Stimulated activated naive CD8-positive, alpha-beta T cell treated with anti-CD3 and anti-CD28 coated beads, Interleukin-15, Interleukin-2, amounts not matched to agents 100 ng/mL and 50 ng/mL, for 24 hours (primary cell): ENCODE measurements at regions not wholly inside any gene's neighbourhood (a gene's known extent, or its start where the extent isn't known, plus 50 kb on each side); places are given as distances from the start of the nearest gene placed in this dataset.

Source experiments
- H3K27ac Mint-ChIP-seq: one replicate; pipeline ENCODE4 v1.8.0; 2021; ENCODE audit warnings: mild to moderate bottlenecking, mixed read lengths
- H3K27me3 Mint-ChIP-seq: one replicate; pipeline ENCODE4 v1.8.0; 2021; ENCODE audit warnings: mixed read lengths
- H3K36me3 Mint-ChIP-seq: one replicate; pipeline ENCODE4 v1.8.0; 2021; ENCODE audit warnings: low read depth, mixed read lengths
- H3K4me1 Mint-ChIP-seq: one replicate; pipeline ENCODE4 v1.8.0; 2021; ENCODE audit warnings: low read depth, mixed read lengths
- H3K4me3 Mint-ChIP-seq: one replicate; pipeline ENCODE4 v1.8.0; 2021; ENCODE audit warnings: mild to moderate bottlenecking, mixed read lengths
- H3K9me3 Mint-ChIP-seq: one replicate; pipeline ENCODE4 v1.8.0; 2021; ENCODE audit warnings: mixed read lengths

DNA sequence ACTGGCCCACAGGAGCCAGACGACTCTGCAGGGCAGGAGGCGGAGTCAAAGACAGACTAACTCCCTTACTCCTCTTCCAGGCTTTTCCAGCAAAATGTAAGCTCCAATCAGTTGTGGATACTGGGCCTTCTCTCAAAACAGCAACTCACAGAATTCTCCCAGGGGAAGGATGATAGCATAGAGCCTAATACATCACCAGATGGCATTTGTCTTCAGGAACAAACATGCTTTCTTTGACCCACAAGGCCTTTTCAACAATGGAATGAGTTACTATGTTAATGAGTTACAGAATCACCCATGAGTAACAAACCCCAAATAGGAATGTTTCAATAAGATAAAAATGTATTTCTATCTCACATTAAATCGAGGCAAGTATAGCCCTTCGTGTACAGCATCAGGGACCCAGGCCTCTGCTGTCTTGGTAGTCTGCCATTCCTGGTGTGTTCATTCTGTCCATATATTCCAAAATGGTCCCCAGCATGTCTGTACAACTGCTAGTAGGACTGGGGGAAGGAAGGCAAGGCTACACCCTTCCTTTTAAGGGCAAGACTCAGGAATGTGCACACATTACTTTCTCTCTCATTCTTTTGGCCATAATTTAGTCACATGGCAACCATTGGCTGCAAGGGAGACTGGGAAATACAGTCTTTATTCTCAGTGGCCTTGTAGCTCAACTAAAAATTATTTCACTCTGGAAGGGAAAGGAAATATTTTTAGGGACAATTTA lies 76.4 kb downstream of the BOD1L2 start:
- Mint-ChIP-seq H3K9me3 (no peaks in the 10 kb centered on the region), H3K36me3 (no peaks in the 10 kb centered on the region), H3K4me3 (no peak overlapping the region), H3K4me1 (no peaks in the 10 kb centered on the region), H3K27me3 (peaks cover 8% of the 10 kb centered on the region), H3K27ac (no peak overlapping the region)

DNA sequence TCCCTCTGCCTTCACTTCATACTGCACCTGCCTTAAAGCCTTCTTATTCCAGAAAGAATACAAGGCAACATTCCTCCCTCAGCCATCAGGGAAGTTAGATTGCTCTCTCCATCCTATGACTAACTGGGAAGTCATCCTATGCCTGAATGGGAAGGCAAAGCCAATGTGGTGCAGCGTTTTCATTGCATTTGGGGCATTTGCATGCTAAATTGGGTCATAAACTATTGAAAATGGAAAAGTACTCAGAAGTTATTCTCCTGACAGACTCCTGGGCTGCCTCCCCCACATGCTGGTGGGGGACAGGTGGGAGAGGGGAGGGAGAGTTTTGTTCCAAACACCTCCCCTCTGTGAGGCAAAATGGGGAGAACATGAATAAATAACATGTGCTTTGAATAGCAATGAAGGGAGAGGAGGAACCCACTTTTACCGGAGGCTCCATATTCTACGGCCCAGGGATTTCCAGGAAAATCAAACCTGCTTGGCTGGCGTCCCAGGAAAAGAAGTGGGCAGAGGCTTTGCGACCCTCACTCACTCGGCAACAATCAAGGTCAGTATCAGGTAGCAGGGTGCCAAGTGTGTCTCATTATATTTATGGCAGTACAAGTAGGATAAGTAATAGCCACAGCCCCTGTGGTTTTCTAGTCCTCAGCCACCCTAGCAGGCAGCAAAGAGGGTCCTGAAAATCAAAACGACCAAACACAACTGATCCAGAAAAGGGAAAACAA lies 84.1 kb downstream of the BOD1L2 start:
- no peaks in the 10 kb centered on the region for H3K36me3 Mint-ChIP-seq
- no peaks in the 10 kb centered on the region for H3K9me3 Mint-ChIP-seq
- H3K27ac Mint-ChIP-seq: no peak overlapping the region
- no peak overlapping the region for H3K4me3 Mint-ChIP-seq
- H3K27me3 Mint-ChIP-seq: peaks cover 4% of the 10 kb centered on the region
- H3K4me1 Mint-ChIP-seq: no peaks in the 10 kb centered on the region

DNA sequence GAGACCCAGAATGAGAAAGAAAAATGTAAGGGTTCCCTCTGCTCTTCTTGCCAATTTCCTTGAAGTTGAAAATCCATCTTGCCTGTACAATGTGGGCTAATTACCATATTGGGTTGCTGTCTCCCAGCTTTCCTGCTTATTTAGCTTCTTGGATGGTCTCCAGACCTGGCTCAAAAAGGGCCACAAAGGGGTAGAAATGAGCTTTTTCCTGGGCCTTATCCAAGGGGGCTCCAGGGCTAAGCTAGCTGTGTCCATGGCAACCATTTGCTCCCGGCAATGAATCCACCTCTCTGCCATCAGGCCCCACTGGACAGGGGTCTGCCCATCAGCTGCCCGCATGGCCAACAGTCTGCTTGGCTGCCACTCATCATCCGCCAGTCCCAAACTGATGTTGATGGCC lies 85.0 kb downstream of the BOD1L2 start:
- Mint-ChIP-seq H3K9me3 (no peaks in the 10 kb centered on the region), H3K27ac (no peak overlapping the region), H3K27me3 (no peaks in the 10 kb centered on the region), H3K36me3 (no peaks in the 10 kb centered on the region), H3K4me3 (no peak overlapping the region), H3K4me1 (no peaks in the 10 kb centered on the region)

DNA sequence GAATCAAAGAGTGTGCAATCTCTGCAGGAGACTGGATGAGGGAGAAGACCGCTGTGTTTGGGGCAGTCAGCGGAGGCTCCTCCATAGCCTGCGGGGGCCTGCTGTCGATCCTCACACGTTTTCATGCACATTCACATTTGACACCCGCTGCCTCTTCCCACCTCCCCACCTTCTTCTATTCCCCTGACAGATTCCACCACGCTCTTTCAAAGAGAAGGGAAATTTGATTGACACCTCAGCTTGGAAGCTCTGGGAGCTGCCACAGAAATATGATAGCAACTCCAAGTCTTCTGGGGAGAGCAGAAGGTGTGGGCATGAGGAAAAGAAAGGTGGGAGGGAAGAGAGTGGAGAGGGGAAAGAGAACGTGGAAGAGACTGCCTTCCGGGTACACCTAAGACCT lies 87.5 kb downstream of the BOD1L2 start:
- Mint-ChIP-seq H3K4me3 (no peak overlapping the region), H3K27ac (no peak overlapping the region), H3K4me1 (no peaks in the 10 kb centered on the region), H3K27me3 (no peaks in the 10 kb centered on the region), H3K9me3 (no peaks in the 10 kb centered on the region), H3K36me3 (no peaks in the 10 kb centered on the region)

DNA sequence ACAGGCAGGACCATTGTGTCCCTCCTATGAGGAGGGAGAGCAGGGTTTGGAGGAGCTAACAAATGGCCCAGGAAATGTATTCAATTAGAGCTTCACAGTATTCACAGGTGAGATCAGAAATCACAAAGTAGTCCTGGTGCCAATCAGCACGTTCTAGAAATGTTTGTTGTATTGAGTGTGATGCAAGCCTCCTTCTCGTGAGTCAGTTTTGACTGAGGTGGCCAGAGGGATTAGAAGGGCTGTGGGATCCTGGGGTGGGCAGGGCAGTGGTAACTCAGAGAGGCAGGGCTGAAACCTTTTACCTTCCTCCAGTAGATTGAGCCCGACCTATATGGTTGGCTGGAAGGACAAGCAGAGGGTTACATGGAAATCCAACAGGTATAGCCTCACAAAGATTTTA lies 95.0 kb downstream of the BOD1L2 start:
- H3K36me3 Mint-ChIP-seq: no peaks in the 10 kb centered on the region
- no peak overlapping the region for H3K27ac Mint-ChIP-seq
- H3K9me3 Mint-ChIP-seq: peaks cover 3% of the 10 kb centered on the region
- no peaks in the 10 kb centered on the region for H3K4me1 Mint-ChIP-seq
- H3K4me3 Mint-ChIP-seq: no peak overlapping the region
- H3K27me3 Mint-ChIP-seq: no peaks in the 10 kb centered on the region

DNA sequence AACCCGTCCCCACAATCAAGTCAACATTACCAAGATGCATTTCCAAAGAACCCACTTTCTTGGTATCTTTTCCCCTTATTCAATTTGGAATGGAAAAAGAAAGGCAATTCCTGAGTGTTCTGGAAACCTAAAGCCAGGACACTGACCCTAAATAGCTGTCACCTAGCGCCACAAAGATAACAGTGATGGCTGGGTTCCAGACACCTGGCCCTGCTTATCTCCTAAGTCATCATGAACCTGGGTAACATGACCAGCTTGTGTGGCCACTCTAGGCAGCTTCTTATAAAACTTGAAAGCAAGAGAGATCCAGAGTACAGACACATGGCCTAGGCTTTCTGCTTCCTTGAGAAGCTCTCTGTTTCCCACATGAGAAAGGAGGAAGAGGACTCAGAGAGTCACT lies 95.4 kb downstream of the BOD1L2 start:
- H3K27ac Mint-ChIP-seq: no peak overlapping the region
- H3K9me3 Mint-ChIP-seq: peaks cover 3% of the 10 kb centered on the region
- H3K4me3 Mint-ChIP-seq: no peak overlapping the region
- no peaks in the 10 kb centered on the region for H3K4me1 Mint-ChIP-seq
- H3K27me3 Mint-ChIP-seq: no peaks in the 10 kb centered on the region
- no peaks in the 10 kb centered on the region for H3K36me3 Mint-ChIP-seq

DNA sequence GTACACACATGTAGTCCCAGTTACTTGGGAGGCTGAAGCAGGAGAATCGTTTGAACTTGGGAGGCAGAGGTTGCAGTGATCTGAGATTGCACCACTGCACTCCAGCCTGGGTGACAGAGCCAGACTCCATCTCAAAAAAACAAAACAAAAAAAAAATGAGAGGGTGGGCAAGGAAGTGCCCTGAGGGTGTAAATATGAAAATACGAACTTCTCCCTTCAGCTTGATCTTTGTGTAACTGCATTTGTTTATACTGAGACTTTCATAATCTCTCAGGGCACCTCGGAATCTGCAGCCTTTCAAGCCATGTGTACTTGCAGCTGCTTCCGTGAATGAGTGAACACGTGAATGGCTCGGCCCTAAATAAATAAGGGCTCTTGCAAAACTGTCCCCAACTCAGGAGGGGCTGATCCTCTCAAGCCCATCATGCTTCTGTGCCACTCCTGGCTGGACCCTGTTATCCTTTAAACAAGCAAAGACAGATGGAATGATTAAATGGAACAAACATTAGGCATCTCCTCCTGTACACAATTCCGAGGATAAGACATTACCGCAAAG lies 96.8 kb downstream of the BOD1L2 start:
- H3K4me3 Mint-ChIP-seq: no peak overlapping the region
- H3K27me3 Mint-ChIP-seq: no peaks in the 10 kb centered on the region
- peaks cover 3% of the 10 kb centered on the region for H3K9me3 Mint-ChIP-seq
- no peaks in the 10 kb centered on the region for H3K4me1 Mint-ChIP-seq
- no peak overlapping the region for H3K27ac Mint-ChIP-seq
- H3K36me3 Mint-ChIP-seq: no peaks in the 10 kb centered on the region

DNA sequence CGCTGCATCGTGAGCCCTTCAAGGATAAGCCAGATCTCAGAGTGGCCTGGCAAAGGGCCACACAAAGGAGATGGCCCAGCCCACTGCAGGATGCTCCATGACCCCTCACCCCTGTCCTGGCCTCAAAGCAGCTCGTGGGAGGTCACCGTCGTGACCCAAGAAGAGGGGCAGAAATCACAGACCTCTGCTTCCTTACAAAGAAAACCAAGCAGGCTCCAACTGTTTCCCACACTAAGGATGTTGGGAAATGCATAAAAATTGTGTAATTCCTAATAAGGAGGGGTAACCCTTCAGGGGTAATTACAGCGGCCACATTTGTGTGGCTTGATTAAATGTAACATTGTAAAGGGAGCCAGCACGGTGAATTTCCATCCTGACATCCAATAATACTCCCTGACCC lies 102.3 kb downstream of the BOD1L2 start:
- no peaks in the 10 kb centered on the region for H3K4me1 Mint-ChIP-seq
- no peaks in the 10 kb centered on the region for H3K9me3 Mint-ChIP-seq
- H3K4me3 Mint-ChIP-seq: no peak overlapping the region
- no peaks in the 10 kb centered on the region for H3K36me3 Mint-ChIP-seq
- no peak overlapping the region for H3K27ac Mint-ChIP-seq
- peaks cover 8% of the 10 kb centered on the region for H3K27me3 Mint-ChIP-seq

DNA sequence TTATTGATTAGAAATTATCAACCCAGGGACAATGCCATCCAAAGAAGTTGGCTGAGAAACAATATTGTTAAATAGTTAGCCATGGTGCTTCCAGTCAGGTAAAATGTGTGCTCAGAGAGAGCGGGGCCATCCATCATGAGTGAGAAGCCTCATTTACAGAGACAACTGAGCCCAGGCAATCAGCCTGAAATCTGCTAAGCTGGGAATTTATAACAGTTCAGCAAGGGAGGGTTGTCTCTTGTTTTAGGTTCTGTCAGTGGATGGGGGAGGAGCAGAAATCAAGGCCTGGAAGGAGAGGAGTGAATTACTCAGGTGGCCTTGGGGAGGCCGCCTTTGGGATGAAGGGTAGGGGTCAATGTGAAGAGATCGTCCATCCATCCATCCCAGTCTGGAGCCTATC lies 102.5 kb upstream of the ST8SIA3 start:
- H3K4me1 Mint-ChIP-seq: no peaks in the 10 kb centered on the region
- no peak overlapping the region for H3K27ac Mint-ChIP-seq
- no peak overlapping the region for H3K4me3 Mint-ChIP-seq
- no peaks in the 10 kb centered on the region for H3K9me3 Mint-ChIP-seq
- peaks cover 8% of the 10 kb centered on the region for H3K27me3 Mint-ChIP-seq
- H3K36me3 Mint-ChIP-seq: no peaks in the 10 kb centered on the region

DNA sequence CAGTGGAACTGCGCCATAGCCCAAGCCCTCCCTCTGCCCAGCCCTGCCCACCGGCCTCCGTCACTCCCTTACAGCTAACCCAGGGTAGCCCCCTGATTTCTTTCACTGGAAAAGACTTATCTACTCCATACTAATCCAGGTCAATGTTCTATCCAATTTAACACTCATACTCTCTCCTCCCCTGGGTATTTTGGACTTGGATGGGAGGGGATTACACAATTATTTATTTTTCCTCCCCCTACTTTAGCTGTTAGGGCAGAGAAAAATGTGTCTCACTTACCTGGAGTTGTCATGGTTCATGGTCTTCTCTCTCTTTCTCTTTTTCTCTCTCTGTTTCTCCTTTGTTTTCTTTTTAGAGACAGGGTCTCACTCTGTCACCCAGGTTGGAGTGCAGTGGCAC lies 100.6 kb upstream of the ST8SIA3 start:
- no peaks in the 10 kb centered on the region for H3K36me3 Mint-ChIP-seq
- no peak overlapping the region for H3K27ac Mint-ChIP-seq
- H3K27me3 Mint-ChIP-seq: peaks cover 8% of the 10 kb centered on the region
- no peaks in the 10 kb centered on the region for H3K9me3 Mint-ChIP-seq
- no peak overlapping the region for H3K4me3 Mint-ChIP-seq
- H3K4me1 Mint-ChIP-seq: no peaks in the 10 kb centered on the region

DNA sequence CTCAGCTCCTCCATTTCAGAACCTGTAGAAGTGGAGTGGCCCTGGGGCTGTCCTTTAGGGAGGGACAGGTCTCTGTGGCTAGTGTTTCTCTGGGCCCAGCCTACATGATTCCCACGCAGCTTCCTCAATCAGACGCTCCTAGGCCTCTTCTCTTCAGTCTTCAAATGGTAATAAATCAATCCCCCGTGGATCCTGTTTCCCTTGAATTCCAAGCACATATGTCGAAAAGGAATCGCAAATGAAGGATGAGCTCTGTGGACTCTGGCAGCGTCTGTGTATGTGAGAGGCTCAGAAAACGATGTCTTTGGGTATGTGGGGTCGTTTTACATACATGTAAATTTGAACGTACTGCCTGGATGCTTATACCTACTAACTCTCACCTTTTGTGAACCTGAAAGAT lies 98.5 kb upstream of the ST8SIA3 start:
- Mint-ChIP-seq H3K27ac (no peak overlapping the region), H3K27me3 (peaks cover 8% of the 10 kb centered on the region), H3K4me3 (no peak overlapping the region), H3K36me3 (no peaks in the 10 kb centered on the region), H3K9me3 (no peaks in the 10 kb centered on the region), H3K4me1 (no peaks in the 10 kb centered on the region)

DNA sequence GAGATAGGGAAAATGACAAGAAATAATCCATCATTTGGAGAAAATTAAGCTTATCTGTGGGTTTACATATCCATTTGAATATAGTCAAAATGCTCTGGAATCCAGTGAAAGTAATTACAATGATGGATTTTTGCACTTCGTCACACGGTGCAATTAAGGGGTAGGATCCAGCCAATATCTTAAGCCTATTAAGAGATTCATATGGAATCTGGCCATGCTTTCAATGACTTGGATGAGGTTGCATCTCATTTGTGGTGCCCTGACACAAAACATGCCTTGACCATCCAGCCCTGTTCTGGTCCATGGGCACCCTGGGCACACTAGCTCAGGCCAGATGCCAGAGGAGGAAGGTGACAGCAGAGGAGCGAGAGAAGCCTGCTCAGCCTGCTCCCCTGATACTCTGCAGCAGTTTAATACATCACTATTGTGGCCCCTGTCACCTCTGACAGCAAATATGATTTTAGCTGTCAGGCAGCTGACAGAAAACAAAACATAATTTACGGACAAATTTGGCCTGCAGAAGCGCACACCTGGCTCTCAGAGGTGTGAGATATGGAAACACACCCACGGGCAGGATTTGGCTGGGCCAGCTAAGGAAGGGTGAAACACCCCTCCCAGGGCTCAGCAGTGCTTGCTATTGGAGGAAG lies 94.1 kb upstream of the ST8SIA3 start:
- Mint-ChIP-seq H3K27me3 (peaks cover 4% of the 10 kb centered on the region), H3K27ac (no peak overlapping the region), H3K4me3 (no peak overlapping the region), H3K4me1 (no peaks in the 10 kb centered on the region), H3K36me3 (no peaks in the 10 kb centered on the region), H3K9me3 (no peaks in the 10 kb centered on the region)

DNA sequence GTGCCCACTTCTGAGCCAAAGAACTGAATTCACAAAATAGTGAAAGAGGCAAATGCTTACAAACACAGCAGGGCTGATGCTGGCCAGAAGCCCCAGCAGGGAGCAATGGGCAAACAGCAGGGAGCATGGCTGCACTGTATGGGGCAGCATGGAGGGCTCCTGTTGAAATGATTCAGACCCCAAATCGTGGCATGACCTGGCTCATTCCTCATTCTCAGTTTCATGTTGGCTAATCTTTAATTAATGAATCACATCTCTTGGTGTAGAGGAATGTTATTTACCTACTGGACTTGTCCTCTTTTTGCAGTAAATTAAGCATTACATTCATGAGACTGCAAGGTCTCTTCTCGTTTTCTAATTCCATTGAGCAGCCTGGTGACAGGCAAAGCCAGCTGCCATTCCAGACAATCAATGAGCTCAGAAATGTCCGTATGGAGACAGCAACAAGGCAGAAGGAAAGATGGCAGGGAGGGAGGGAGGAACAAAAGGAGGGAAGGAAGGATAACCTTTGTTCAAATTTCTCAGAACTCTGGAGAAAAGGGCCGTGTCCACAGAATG lies 84.9 kb upstream of the ST8SIA3 start:
- no peaks in the 10 kb centered on the region for H3K4me1 Mint-ChIP-seq
- peaks cover 3% of the 10 kb centered on the region for H3K9me3 Mint-ChIP-seq
- peaks cover 9% of the 10 kb centered on the region for H3K27me3 Mint-ChIP-seq
- no peaks in the 10 kb centered on the region for H3K36me3 Mint-ChIP-seq
- H3K4me3 Mint-ChIP-seq: no peak overlapping the region
- H3K27ac Mint-ChIP-seq: no peak overlapping the region

DNA sequence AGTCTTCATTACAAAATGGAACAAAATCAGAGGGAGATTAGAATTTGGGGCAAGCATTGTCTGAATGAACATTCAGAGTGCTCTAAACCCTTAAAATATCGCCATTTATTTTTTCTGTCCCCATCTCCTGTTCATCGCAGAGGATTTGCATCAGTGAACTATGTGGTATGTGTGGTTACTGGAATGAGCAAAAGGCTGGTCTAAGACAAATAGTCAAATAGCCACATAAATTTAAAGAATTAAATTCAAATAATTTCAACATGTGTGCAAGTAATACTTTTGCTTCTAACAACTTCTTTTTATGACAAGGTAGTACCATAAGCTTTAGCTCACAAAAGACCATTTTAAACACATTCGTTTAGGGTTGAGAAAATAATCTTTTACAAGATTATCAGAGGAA lies 82.6 kb upstream of the ST8SIA3 start:
- no peak overlapping the region for H3K4me3 Mint-ChIP-seq
- H3K27ac Mint-ChIP-seq: no peak overlapping the region
- H3K4me1 Mint-ChIP-seq: no peaks in the 10 kb centered on the region
- H3K36me3 Mint-ChIP-seq: no peaks in the 10 kb centered on the region
- peaks cover 9% of the 10 kb centered on the region for H3K27me3 Mint-ChIP-seq
- peaks cover 3% of the 10 kb centered on the region for H3K9me3 Mint-ChIP-seq

DNA sequence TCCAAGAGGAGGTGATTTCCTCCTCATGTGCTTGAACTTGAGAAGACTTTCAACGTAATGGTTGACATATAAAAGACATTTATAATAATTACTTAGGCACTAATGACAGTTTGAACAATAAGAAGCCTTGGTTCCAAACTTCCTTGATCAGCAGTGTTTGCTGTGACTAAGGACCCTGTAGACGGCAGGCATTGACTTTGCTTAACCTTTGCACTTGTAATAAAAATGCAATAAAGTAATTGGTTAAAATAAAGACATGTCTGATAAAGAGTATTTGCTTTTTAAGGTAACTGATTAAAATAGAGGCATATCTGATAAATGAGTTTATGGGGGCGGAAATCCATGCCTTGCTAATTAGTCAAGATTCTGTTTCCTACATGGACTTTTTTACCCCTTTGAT lies 82.2 kb upstream of the ST8SIA3 start:
- no peak overlapping the region for H3K4me3 Mint-ChIP-seq
- no peak overlapping the region for H3K27ac Mint-ChIP-seq
- H3K9me3 Mint-ChIP-seq: peaks cover 3% of the 10 kb centered on the region
- peaks cover 9% of the 10 kb centered on the region for H3K27me3 Mint-ChIP-seq
- no peaks in the 10 kb centered on the region for H3K4me1 Mint-ChIP-seq
- no peaks in the 10 kb centered on the region for H3K36me3 Mint-ChIP-seq
